Stimulated activated CD8-positive, alpha-beta memory T cell treated with anti-CD3 and anti-CD28 coated beads, Interleukin-4, amount 100 ng/mL, for 1 hour (primary cell): ENCODE measurements at regions not wholly inside any gene's neighbourhood (a gene's known extent, or its start where the extent isn't known, plus 50 kb on each side); places are given as distances from the start of the nearest gene placed in this dataset.

ENCODE experiments used
- DNase-seq, 2 donors: peaks; one replicate each; pipeline ENCODE4 v3.0.0-alpha.2; 2020; ENCODE audit warnings: low read depth in 2 of 2, low spot score in 1 of 2

- no peak for DNase-seq
Measured at GRCh38 chr17:14833201-14833785, 431.8 kb downstream of the PMP22 start.

- no peak for DNase-seq
Measured at GRCh38 chr17:14831491-14831890, 433.6 kb downstream of the PMP22 start.

GRCh38 chr17:14827396-14827919 lies 437.7 kb downstream of the PMP22 start:
- no peak for DNase-seq

- no peak for DNase-seq
Measured at GRCh38 chr17:14826358-14826757, 438.8 kb downstream of the PMP22 start.

- no peak for DNase-seq
Measured at GRCh38 chr17:14818469-14818868, 446.7 kb downstream of the PMP22 start.

GRCh38 chr17:14815079-14815478 lies 450.0 kb downstream of the PMP22 start:
- DNase-seq: no peak

GRCh38 chr17:14813649-14814370 lies 451.3 kb downstream of the PMP22 start:
- no peak for DNase-seq

GRCh38 chr17:14808425-14808824 lies 456.7 kb downstream of the PMP22 start:
- DNase-seq: no peak

- DNase-seq: no peak
Measured at GRCh38 chr17:14805348-14805747, 459.8 kb downstream of the PMP22 start.

- DNase-seq: no peak
Measured at GRCh38 chr17:14803826-14804225, 461.3 kb downstream of the PMP22 start.

- DNase-seq: no peak
Measured at GRCh38 chr17:14797801-14798200, 467.3 kb downstream of the PMP22 start.

GRCh38 chr17:14797021-14797420 lies 468.1 kb downstream of the PMP22 start:
- DNase-seq: no peak

GRCh38 chr17:14794961-14795360 lies 470.2 kb downstream of the PMP22 start:
- DNase-seq: no peak

- DNase-seq: no peak
Measured at GRCh38 chr17:14793237-14793636, 471.9 kb downstream of the PMP22 start.

GRCh38 chr17:14792746-14793145 lies 472.4 kb downstream of the PMP22 start:
- no peak for DNase-seq

- DNase-seq: no peak
Measured at GRCh38 chr17:14791221-14791620, 473.9 kb downstream of the PMP22 start.

GRCh38 chr17:14790521-14790920 lies 474.6 kb downstream of the PMP22 start:
- DNase-seq: no peak

- no peak for DNase-seq
Measured at GRCh38 chr17:14784997-14785696, 480.0 kb downstream of the PMP22 start.

GRCh38 chr17:14781123-14781522 lies 480.2 kb downstream of the HS3ST3B1 start:
- no peak for DNase-seq

- no peak for DNase-seq
Measured at GRCh38 chr17:14780097-14780651, 479.3 kb downstream of the HS3ST3B1 start.

- no peak for DNase-seq
Measured at GRCh38 chr17:14779241-14779640, 478.4 kb downstream of the HS3ST3B1 start.

- no peak for DNase-seq
Measured at GRCh38 chr17:14777291-14777690, 476.4 kb downstream of the HS3ST3B1 start.
